Body of pancreas (tissue), 4 donors: ENCODE measurements at regions not wholly inside any gene's neighbourhood (a gene's known extent, or its start where the extent isn't known, plus 50 kb on each side); places are given as distances from the start of the nearest gene placed in this dataset.

Experiments used
- POLR2A ChIP-seq, 3 donors: fragments of 450-650 bp; IDR thresholded peaks; one replicate each; pipeline ENCODE4 v1.6.1; 2016; ENCODE audit warnings: antibody characterized with exemption in 3 of 3, mild to moderate bottlenecking in 2 of 3
- TF ChIP-seq, protein P1 (sequence below), 7 experiments: fragments of 450-650 bp in 4 of 7; fragments of 200-600 bp in 3 of 7; sonication (generic) in 3 of 7; IDR thresholded peaks; one replicate each; pipeline ENCODE4 v1.5.1; 2016 to 2019; ENCODE audit warnings: antibody characterized with exemption in 7 of 7

DNA sequence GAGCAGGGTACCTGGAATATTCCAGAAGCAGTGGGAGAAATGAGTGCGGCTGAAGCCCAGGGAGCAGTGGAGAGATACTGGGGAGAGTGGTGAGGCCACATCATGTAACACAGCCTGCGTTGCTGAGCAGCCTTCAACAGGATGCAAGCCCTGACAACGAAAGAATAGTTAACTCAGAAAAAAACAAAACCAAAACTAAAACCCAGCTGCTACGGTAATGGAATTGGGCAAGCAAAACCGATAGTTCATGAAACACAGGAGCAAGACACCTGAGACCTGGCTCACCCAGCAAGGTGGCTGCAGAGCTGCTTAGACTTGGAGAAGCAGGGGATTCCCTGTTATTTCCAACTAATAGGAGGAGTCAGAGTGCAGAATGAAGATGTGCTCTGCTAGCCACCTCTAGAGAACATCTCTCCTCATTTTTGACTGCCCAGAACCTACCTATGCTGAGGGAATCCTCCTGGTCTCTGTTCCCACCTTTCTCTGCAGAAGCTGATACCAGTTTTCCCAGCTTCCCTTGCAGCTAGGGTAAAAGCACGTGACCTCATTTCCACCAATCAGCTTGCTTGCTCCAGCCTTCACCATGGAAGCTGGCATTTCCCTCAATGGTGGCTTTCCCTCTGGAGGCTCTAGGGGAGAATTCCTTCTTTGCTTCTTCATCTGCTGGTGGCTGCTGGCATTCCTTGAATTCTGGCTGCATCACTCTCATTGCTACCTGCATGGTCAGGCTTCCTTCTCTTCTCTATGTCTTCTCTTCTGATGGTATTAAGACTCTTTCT lies 59.4 kb upstream of the XYLT1 start:
- no peak for TF ChIP-seq POLR2A (IDR thresholded peaks at IDR 0.05)
- TF ChIP-seq, protein P1, sequence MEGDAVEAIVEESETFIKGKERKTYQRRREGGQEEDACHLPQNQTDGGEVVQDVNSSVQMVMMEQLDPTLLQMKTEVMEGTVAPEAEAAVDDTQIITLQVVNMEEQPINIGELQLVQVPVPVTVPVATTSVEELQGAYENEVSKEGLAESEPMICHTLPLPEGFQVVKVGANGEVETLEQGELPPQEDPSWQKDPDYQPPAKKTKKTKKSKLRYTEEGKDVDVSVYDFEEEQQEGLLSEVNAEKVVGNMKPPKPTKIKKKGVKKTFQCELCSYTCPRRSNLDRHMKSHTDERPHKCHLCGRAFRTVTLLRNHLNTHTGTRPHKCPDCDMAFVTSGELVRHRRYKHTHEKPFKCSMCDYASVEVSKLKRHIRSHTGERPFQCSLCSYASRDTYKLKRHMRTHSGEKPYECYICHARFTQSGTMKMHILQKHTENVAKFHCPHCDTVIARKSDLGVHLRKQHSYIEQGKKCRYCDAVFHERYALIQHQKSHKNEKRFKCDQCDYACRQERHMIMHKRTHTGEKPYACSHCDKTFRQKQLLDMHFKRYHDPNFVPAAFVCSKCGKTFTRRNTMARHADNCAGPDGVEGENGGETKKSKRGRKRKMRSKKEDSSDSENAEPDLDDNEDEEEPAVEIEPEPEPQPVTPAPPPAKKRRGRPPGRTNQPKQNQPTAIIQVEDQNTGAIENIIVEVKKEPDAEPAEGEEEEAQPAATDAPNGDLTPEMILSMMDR (IDR thresholded peaks at IDR 0.05) = no peak
